Mucosa of gallbladder (tissue), 1 donor: ENCODE measurements at regions not wholly inside any gene's neighbourhood (a gene's known extent, or its start where the extent isn't known, plus 50 kb on each side); places are given as distances from the start of the nearest gene placed in this dataset.

Experiments
- DNase-seq: peaks from one replicate; pipeline ENCODE4 v3.0.0-alpha.2; 2020; ENCODE audit warnings: low spot score
- donor health status: DM: no; HTN: no; CAD: no.

- DNase-seq, result no peak
These were observed 68.5 kb upstream of the LRIG3 start for GRCh38 chr12:58988643-58989344.

GRCh38 chr12:58981961-58982360 is 61.7 kb upstream of the LRIG3 start:
- DNase-seq, result no peak

GRCh38 chr12:58980768-58981167 is 60.5 kb upstream of the LRIG3 start:
- DNase-seq, result no peak

GRCh38 chr12:58978717-58979116 is 58.4 kb upstream of the LRIG3 start:
- no peak for DNase-seq

- DNase-seq, result no peak
These were observed 57.2 kb upstream of the LRIG3 start for GRCh38 chr12:58977476-58977875.

GRCh38 chr12:58976146-58976545 is 55.8 kb upstream of the LRIG3 start:
- DNase-seq, result no peak
